Activated naive CD4-positive, alpha-beta T cell treated with anti-CD3 and anti-CD28 coated beads, Interleukin-2, amount 10 ng/mL, durations not matched to agents 7 days and 5 days (primary cell): ENCODE measurements at regions not wholly inside any gene's neighbourhood (a gene's known extent, or its start where the extent isn't known, plus 50 kb on each side); places are given as distances from the start of the nearest gene placed in this dataset.

Source experiments
- CTCF ChIA-PET: fragments of 350-600 bp; sonication (Branson Sonifier 250); formaldehyde crosslinking; loops from one replicate; lab custom pipeline; 2021; ENCODE audit warnings: antibody characterized with exemption; lab: Charles Lee
- DNase-seq: peaks from one replicate; pipeline ENCODE4 v3.0.0-alpha.2; 2020
- H3K27ac Mint-ChIP-seq: one replicate; pipeline ENCODE4 v1.8.0; 2021; ENCODE audit warnings: mild to moderate bottlenecking, moderate library complexity, mixed read lengths
- H3K27me3 Mint-ChIP-seq: one replicate; pipeline ENCODE4 v1.8.0; 2021; ENCODE audit warnings: mild to moderate bottlenecking, mixed read lengths
- H3K36me3 Mint-ChIP-seq: one replicate; pipeline ENCODE4 v1.8.0; 2021; ENCODE audit warnings: mixed read lengths
- H3K4me1 Mint-ChIP-seq: one replicate; pipeline ENCODE4 v1.8.0; 2021; ENCODE audit warnings: mixed read lengths
- H3K4me3 Mint-ChIP-seq: one replicate; pipeline ENCODE4 v1.8.0; 2021; ENCODE audit warnings: mild to moderate bottlenecking, moderate library complexity, mixed read lengths
- H3K9me3 Mint-ChIP-seq: one replicate; pipeline ENCODE4 v1.8.0; 2021; ENCODE audit warnings: mixed read lengths

- Mint-ChIP-seq H3K36me3 (no peaks in the 10 kb centered on the region), H3K27me3 (no peaks in the 10 kb centered on the region), H3K4me3 (no peak overlapping the region), H3K27ac (no peak overlapping the region), H3K9me3 (no peaks in the 10 kb centered on the region), H3K4me1 (no peaks in the 10 kb centered on the region)
- no peak for DNase-seq
- CTCF ChIA-PET = no interaction called here
Observed at GRCh38 chr3:159166899-159167586, 365.2 kb downstream of the MFSD1 start.

GRCh38 chr3:159168788-159169187, 366.9 kb downstream of the MFSD1 start:
- CTCF ChIA-PET = no interaction called here
- DNase-seq = no peak
- Mint-ChIP-seq H3K36me3 (no peaks in the 10 kb centered on the region), H3K27ac (no peak overlapping the region), H3K27me3 (no peaks in the 10 kb centered on the region), H3K4me1 (no peaks in the 10 kb centered on the region), H3K4me3 (no peak overlapping the region), H3K9me3 (no peaks in the 10 kb centered on the region)

DNA sequence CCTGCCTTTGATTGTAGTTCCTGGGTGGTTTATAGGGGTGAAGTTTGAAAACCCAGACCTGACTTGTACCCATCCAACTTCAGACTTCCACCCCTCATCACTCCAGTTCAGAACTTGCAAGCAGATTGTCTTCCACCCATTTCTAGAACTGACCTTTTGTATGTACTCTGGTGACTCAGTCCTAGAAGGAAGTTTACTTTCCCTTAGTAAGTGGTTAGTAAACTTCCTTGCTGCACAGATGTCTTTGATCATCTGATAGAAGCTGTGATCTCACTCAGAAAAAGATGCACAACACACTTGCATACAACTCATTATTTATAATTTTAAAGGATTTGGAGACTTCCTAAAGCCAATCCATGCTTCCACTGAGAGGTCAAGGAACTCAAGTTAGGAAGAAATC, 368.0 kb downstream of the MFSD1 start:
- DNase-seq = no peak
- no peak overlapping the region for H3K27ac Mint-ChIP-seq
- CTCF ChIA-PET = no interaction called here
- no peaks in the 10 kb centered on the region for H3K4me1 Mint-ChIP-seq
- H3K4me3 Mint-ChIP-seq = no peak overlapping the region
- no peaks in the 10 kb centered on the region for H3K36me3 Mint-ChIP-seq
- H3K9me3 Mint-ChIP-seq = no peaks in the 10 kb centered on the region
- no peaks in the 10 kb centered on the region for H3K27me3 Mint-ChIP-seq

- Mint-ChIP-seq H3K4me1 (no peaks in the 10 kb centered on the region), H3K27ac (no peak overlapping the region), H3K9me3 (no peaks in the 10 kb centered on the region), H3K36me3 (no peaks in the 10 kb centered on the region), H3K4me3 (no peak overlapping the region), H3K27me3 (no peaks in the 10 kb centered on the region)
- CTCF ChIA-PET = no interaction called here
- no peak for DNase-seq
Observed at GRCh38 chr3:159170436-159171003, 368.7 kb downstream of the MFSD1 start.

DNA sequence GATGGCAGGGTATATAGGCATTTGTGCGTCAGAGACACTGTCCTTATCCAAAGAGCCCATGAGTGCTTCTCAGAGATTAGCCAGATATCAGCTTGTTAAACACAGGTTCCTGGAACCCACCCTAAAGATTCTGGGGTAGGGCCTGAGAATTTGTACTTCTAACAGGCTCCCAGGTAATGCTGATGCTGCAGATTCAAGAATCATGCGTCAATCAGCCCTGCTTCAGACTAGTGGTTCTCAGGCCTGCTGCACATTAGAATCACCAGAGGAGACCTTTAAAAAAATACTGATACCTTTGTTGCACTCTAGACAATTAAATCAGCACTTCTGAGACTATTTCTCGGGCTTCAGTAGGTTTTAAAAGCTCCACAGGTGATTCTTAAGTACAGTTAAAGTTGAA, 369.5 kb downstream of the MFSD1 start:
- Mint-ChIP-seq H3K27me3 (no peaks in the 10 kb centered on the region), H3K4me1 (no peaks in the 10 kb centered on the region), H3K4me3 (no peak overlapping the region), H3K27ac (no peak overlapping the region), H3K36me3 (no peaks in the 10 kb centered on the region), H3K9me3 (no peaks in the 10 kb centered on the region)
- CTCF ChIA-PET = no interaction called here
- no peak for DNase-seq

DNA sequence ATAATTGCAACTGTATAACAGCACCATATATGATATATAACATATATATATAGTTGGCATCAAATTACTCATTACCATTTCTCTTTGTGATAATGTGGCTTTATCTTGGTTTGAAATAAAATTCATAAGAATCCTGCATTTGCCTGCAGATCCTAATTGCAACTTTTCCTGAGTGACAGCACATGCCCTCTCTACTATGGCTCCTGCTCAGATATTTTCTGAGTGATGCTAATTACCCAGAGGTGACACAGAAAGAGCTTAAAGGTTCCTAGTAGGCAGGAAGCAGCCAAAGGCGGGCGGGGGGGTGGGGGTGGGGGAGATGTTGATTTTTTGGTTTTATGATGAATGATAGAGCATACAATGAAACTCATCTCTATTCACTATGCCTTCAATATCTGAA, 370.6 kb downstream of the MFSD1 start:
- Mint-ChIP-seq H3K27ac (no peak overlapping the region), H3K36me3 (no peaks in the 10 kb centered on the region), H3K27me3 (no peaks in the 10 kb centered on the region), H3K4me1 (no peaks in the 10 kb centered on the region), H3K9me3 (no peaks in the 10 kb centered on the region), H3K4me3 (no peak overlapping the region)
- no peak for DNase-seq
- CTCF ChIA-PET = no interaction called here

- Mint-ChIP-seq H3K36me3 (no peaks in the 10 kb centered on the region), H3K27me3 (no peaks in the 10 kb centered on the region), H3K4me3 (no peak overlapping the region), H3K27ac (no peak overlapping the region), H3K4me1 (no peaks in the 10 kb centered on the region), H3K9me3 (no peaks in the 10 kb centered on the region)
- CTCF ChIA-PET = no interaction called here
- DNase-seq = no peak
Observed at GRCh38 chr3:159174715-159175692, 373.1 kb downstream of the MFSD1 start.

DNA sequence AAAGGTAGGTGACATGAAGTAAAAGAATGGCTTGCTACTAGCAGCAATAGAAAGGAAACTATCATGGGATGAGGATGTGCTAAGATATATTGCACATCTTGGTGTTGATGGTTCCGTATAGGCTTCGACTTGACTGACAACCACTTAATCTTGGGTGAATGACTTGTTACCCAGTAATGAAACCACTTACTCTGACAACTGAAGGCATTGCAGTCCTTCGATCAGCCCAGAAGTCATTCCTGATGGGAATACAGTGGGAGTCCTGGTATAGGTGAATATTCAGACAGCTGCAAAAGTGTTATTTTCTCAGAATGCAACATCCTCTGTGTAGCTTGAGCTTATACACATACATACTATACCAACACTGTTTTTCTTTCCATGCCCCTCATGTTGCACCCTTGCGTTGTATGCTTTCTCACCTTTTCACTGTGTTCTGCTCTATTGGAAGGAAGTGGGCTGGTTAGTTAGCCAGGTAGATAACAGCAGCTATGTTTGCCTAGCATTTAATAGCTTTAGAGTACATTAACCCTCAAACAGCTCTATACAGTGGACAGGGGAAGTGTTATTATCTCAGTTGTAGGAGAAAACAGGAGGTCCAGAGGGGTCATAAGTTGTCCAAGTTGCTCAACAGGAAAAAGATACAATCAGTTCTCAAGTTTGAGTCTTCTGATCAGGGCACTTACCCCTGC, 376.5 kb downstream of the MFSD1 start:
- CTCF ChIA-PET = no interaction called here
- H3K27ac Mint-ChIP-seq = no peak overlapping the region
- H3K36me3 Mint-ChIP-seq = no peaks in the 10 kb centered on the region
- H3K9me3 Mint-ChIP-seq = no peaks in the 10 kb centered on the region
- no peaks in the 10 kb centered on the region for H3K4me1 Mint-ChIP-seq
- H3K27me3 Mint-ChIP-seq = no peaks in the 10 kb centered on the region
- no peak for DNase-seq
- H3K4me3 Mint-ChIP-seq = no peak overlapping the region

- no peak overlapping the region for H3K27ac Mint-ChIP-seq
- no peak for DNase-seq
- H3K27me3 Mint-ChIP-seq = no peaks in the 10 kb centered on the region
- H3K4me1 Mint-ChIP-seq = no peaks in the 10 kb centered on the region
- CTCF ChIA-PET = no interaction called here
- H3K4me3 Mint-ChIP-seq = no peak overlapping the region
- no peaks in the 10 kb centered on the region for H3K36me3 Mint-ChIP-seq
- H3K9me3 Mint-ChIP-seq = no peaks in the 10 kb centered on the region
Observed at GRCh38 chr3:159182961-159183360, 381.1 kb downstream of the MFSD1 start.

- no peak for DNase-seq
- no peaks in the 10 kb centered on the region for H3K36me3 Mint-ChIP-seq
- no peak overlapping the region for H3K4me3 Mint-ChIP-seq
- H3K27me3 Mint-ChIP-seq = no peaks in the 10 kb centered on the region
- CTCF ChIA-PET = interaction anchor here (0.7 kb wide), 1 partner anchor 389 kb away, joined by 3 read pairs; no protein-coding TSS in a partner anchor
- no peaks in the 10 kb centered on the region for H3K4me1 Mint-ChIP-seq
- no peaks in the 10 kb centered on the region for H3K9me3 Mint-ChIP-seq
- no peak overlapping the region for H3K27ac Mint-ChIP-seq
Observed at GRCh38 chr3:159185443-159186050, 383.7 kb downstream of the MFSD1 start.

DNA sequence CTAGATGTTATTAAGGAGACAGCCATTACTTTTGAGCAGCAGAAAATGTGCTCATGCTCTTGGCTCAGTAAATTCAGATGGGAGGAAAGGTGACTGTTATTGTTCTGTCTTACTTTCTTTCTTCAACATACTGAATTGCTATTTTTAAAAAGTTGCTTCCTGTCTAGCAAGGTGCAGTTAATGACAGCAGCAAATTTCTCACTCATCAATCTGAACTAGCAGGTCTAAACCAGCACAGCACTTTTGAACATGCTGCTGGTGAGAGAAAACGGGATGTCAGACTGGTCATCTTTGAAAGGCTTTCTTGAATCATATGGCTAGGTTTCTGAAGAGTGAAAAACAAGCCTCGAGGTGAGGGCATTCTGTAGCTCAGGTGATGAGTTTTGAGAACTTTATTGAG, 384.7 kb downstream of the MFSD1 start:
- no peak overlapping the region for H3K4me3 Mint-ChIP-seq

DNA sequence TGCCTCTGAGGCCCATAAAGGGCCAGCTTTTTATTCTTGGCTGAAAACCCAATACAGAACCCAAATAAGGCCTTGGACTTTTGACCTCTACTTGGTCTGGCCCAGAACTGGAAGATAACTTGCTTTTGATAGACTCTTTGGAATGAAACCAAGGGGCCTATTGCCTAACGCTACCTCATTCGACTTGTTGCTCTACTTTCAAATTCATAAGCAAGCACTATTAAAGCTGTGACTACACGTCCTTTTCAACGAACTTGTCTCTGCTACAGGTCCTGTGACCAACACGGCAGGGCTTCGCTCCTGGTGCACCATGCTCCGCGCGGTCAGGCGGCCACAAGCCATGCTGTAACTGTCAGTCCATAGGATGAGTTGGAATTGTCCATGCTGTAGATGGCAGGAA, 385.4 kb downstream of the MFSD1 start:
- no peaks in the 10 kb centered on the region for H3K9me3 Mint-ChIP-seq
- H3K27me3 Mint-ChIP-seq = no peaks in the 10 kb centered on the region
- H3K27ac Mint-ChIP-seq = no peak overlapping the region
- CTCF ChIA-PET = no interaction called here
- DNase-seq = no peak
- H3K4me1 Mint-ChIP-seq = no peaks in the 10 kb centered on the region
- no peaks in the 10 kb centered on the region for H3K36me3 Mint-ChIP-seq
- no peak overlapping the region for H3K4me3 Mint-ChIP-seq

More for the DNA sequence above, 384.7 kb downstream of the MFSD1 start:
- CTCF ChIA-PET = no interaction called here
- DNase-seq = no peak
- H3K27me3 Mint-ChIP-seq = no peaks in the 10 kb centered on the region
- H3K27ac Mint-ChIP-seq = no peak overlapping the region
- no peaks in the 10 kb centered on the region for H3K36me3 Mint-ChIP-seq
- no peaks in the 10 kb centered on the region for H3K4me1 Mint-ChIP-seq
- H3K9me3 Mint-ChIP-seq = no peaks in the 10 kb centered on the region

GRCh38 chr3:159187706-159188105, 385.9 kb downstream of the MFSD1 start:
- H3K4me3 Mint-ChIP-seq = no peak overlapping the region
- H3K9me3 Mint-ChIP-seq = no peaks in the 10 kb centered on the region
- H3K36me3 Mint-ChIP-seq = no peaks in the 10 kb centered on the region
- DNase-seq = no peak
- no peak overlapping the region for H3K27ac Mint-ChIP-seq
- CTCF ChIA-PET = no interaction called here
- H3K4me1 Mint-ChIP-seq = no peaks in the 10 kb centered on the region
- no peaks in the 10 kb centered on the region for H3K27me3 Mint-ChIP-seq
